ENCODE measurements at regions not wholly inside any gene's neighbourhood (a gene's known extent, or its start where the extent isn't known, plus 50 kb on each side); places are given as distances from the start of the nearest gene placed in this dataset.

DNA sequence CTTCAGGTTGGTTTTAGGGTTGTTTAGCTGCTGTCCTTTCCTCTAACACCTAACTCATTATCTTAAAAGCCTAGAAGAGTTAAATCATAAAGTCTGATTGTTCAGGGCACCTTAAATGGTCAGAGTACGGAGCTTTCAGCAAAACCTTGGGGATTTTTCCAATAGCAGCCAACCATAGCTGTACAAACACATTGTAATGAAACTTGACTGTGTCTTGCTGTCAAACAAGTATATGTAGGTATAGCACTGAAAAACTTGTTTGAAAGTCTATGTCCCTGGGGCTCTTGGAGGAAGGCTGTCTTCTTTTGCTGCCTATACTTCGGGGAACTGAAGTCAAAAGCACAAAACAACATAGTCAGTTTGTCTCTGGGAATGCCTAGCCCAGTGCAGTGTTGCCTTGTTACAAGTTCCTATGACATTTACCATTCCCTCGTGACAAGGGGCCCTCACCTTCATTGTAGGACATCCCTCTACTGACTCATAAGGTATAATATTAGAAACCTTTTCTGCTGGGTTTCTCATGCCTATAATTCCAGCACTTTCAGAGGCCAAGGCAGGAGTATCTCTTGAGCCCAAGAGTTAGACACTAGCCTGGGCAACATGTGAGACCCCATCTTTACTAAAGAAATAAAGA is 474.5 kb upstream of the NBEA start:
- Histone ChIP-seq H3K36me3 (ENCODE audit: insufficient read depth, low read length) (no peaks in the 10 kb centered on the region), H3F3A (ENCODE audit: low read depth) (no peaks in the 10 kb centered on the region), H3K4me3 (ENCODE audit: low read length, poor library complexity, severe bottlenecking) (no peak overlapping the region), H3K79me2 (ENCODE audit: insufficient read depth, low read length) (no peaks in the 10 kb centered on the region), H2AFZ (ENCODE audit: low read length) (no peak overlapping the region), H3K27me3 (ENCODE audit: insufficient read depth, low read length, poor library complexity, severe bottlenecking) (no peaks in the 10 kb centered on the region), H4K20me1 (ENCODE audit: insufficient read depth, low read length, poor library complexity, severe bottlenecking) (no peaks in the 10 kb centered on the region), H3K4me1 (ENCODE audit: insufficient read depth, low read length, poor library complexity, severe bottlenecking) (no peaks in the 10 kb centered on the region), H3K9ac (ENCODE audit: low read depth, low read length, poor library complexity, severe bottlenecking) (no peak overlapping the region), H3K9me2 (replicated peaks; ENCODE audit: low read depth, low read length) (no peaks in the 10 kb centered on the region), H3K9me3 (ENCODE audit: insufficient read depth, low read depth, low read length) (no peaks in the 10 kb centered on the region; the same call in 1 of the 2 replicates), H3K4me2 (ENCODE audit: low read depth, low read length, poor library complexity, severe bottlenecking) (no peak overlapping the region)
- TF ChIP-seq EZH2phosphoT487 (IDR thresholded peaks at IDR 0.05; ENCODE audit: borderline replicate concordance): no peak
- TF ChIP-seq, protein P1, sequence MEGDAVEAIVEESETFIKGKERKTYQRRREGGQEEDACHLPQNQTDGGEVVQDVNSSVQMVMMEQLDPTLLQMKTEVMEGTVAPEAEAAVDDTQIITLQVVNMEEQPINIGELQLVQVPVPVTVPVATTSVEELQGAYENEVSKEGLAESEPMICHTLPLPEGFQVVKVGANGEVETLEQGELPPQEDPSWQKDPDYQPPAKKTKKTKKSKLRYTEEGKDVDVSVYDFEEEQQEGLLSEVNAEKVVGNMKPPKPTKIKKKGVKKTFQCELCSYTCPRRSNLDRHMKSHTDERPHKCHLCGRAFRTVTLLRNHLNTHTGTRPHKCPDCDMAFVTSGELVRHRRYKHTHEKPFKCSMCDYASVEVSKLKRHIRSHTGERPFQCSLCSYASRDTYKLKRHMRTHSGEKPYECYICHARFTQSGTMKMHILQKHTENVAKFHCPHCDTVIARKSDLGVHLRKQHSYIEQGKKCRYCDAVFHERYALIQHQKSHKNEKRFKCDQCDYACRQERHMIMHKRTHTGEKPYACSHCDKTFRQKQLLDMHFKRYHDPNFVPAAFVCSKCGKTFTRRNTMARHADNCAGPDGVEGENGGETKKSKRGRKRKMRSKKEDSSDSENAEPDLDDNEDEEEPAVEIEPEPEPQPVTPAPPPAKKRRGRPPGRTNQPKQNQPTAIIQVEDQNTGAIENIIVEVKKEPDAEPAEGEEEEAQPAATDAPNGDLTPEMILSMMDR (conservative IDR thresholded peaks at IDR 0.05; ENCODE audit: low read length): no peak

DNA sequence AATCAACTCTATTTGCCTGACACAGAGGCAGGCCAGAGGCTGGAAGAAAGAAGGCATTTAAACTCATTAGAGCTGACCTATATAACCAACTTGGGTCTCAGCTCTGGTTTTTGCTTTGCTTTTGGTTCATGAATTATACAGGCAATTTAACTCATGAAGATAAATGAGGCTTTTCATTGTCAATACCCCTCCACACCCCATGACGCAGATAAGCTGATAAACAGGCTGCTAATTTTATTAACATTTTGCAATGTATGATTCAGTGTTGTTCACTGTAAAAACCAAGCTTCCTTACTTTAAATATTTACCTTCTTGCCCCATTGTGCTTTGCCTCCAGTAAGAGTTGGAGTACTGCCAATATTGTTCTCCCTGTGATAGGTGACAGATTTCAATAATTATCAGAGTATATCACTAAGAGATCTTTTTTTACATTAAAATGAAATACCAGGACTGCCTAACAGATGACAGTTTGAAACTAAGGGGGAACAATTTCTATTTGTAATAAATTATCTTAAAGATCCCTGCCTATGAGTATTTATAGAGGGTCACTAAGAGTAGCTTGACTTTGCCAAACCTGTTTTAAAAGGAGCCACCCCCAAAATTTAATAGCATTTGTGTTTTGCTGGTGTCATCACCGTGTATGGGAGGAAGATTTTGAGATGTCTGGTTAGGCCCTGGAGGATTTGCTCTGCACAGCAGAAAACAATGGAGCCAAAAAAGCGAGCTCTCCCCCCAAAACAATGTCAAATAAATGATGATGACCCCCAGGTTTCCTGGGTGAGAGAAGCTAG is 472.7 kb upstream of the NBEA start:
- Histone ChIP-seq H3K9me3 (ENCODE audit: insufficient read depth, low read depth, low read length) (no peaks in the 10 kb centered on the region), H4K20me1 (ENCODE audit: insufficient read depth, low read length, poor library complexity, severe bottlenecking) (no peaks in the 10 kb centered on the region), H3K79me2 (ENCODE audit: insufficient read depth, low read length) (no peaks in the 10 kb centered on the region), H3K36me3 (ENCODE audit: insufficient read depth, low read length) (no peaks in the 10 kb centered on the region), H3K9me2 (replicated peaks; ENCODE audit: low read depth, low read length) (no peaks in the 10 kb centered on the region), H3F3A (ENCODE audit: low read depth) (no peaks in the 10 kb centered on the region), H3K27me3 (ENCODE audit: insufficient read depth, low read length, poor library complexity, severe bottlenecking) (no peaks in the 10 kb centered on the region), H3K4me2 (ENCODE audit: low read depth, low read length, poor library complexity, severe bottlenecking) (no peak overlapping the region), H3K4me1 (ENCODE audit: insufficient read depth, low read length, poor library complexity, severe bottlenecking) (no peaks in the 10 kb centered on the region), H3K4me3 (ENCODE audit: low read length, poor library complexity, severe bottlenecking) (no peak overlapping the region), H2AFZ (ENCODE audit: low read length) (no peak overlapping the region), H3K9ac (ENCODE audit: low read depth, low read length, poor library complexity, severe bottlenecking) (no peak overlapping the region)
- TF ChIP-seq, protein P1 (conservative IDR thresholded peaks at IDR 0.05; ENCODE audit: low read length): no peak
- TF ChIP-seq EZH2phosphoT487 (IDR thresholded peaks at IDR 0.05; ENCODE audit: borderline replicate concordance): no peak

DNA sequence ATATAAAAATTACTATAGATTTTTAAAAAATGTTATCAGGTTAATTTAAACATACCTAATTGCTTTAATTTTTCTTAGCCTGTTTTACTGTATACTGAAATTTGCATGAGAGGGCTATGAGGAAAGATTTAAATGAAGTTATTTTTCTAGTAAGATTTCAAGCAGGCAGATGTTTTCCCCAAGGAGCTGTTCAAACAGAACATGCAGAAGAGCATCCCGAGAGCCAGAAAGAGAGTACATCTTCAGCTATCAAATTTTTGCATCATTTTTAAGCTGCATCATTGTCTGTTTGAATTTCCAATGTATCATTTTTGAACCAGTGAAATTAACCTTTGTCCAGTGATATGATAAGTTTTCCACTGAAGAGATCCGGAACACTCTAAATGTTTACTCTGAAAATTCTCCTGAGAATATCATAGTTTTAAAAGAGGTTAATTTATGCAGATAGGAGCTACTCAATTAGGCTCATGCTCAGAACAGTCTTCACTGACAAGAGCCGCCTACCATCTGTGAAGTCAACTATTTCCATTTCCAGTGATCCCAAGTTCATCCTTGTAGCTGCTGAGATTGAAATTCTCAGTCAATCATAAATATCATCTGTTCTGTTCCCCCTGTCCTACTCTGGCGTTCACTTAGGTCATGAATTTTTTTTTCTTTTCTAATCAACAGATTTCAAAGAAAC is 467.7 kb upstream of the NBEA start:
- Histone ChIP-seq H3K4me3 (ENCODE audit: low read length, poor library complexity, severe bottlenecking) (no peak overlapping the region), H3K9me2 (replicated peaks; ENCODE audit: low read depth, low read length) (no peaks in the 10 kb centered on the region), H3K4me1 (ENCODE audit: insufficient read depth, low read length, poor library complexity, severe bottlenecking) (no peaks in the 10 kb centered on the region), H3F3A (ENCODE audit: low read depth) (no peaks in the 10 kb centered on the region), H3K9me3 (ENCODE audit: insufficient read depth, low read depth, low read length) (no peaks in the 10 kb centered on the region), H4K20me1 (ENCODE audit: insufficient read depth, low read length, poor library complexity, severe bottlenecking) (no peaks in the 10 kb centered on the region), H2AFZ (ENCODE audit: low read length) (no peak overlapping the region), H3K4me2 (ENCODE audit: low read depth, low read length, poor library complexity, severe bottlenecking) (no peak overlapping the region), H3K36me3 (ENCODE audit: insufficient read depth, low read length) (no peaks in the 10 kb centered on the region), H3K27me3 (ENCODE audit: insufficient read depth, low read length, poor library complexity, severe bottlenecking) (no peaks in the 10 kb centered on the region), H3K9ac (ENCODE audit: low read depth, low read length, poor library complexity, severe bottlenecking) (no peak overlapping the region), H3K79me2 (ENCODE audit: insufficient read depth, low read length) (no peaks in the 10 kb centered on the region)
- no peak for TF ChIP-seq EZH2phosphoT487 (IDR thresholded peaks at IDR 0.05; ENCODE audit: borderline replicate concordance)
